Urinary bladder (tissue), 4 donors: ENCODE measurements at regions not wholly inside any gene's neighbourhood (a gene's known extent, or its start where the extent isn't known, plus 50 kb on each side); places are given as distances from the start of the nearest gene placed in this dataset. TPM values are rescaled to one million over a fixed set of nuclear protein-coding genes. Genes with fewer than 3 reads are reported as not detected.
"Not testable (repeated sequence)": the region's sequence is repeated elsewhere in the genome, so short reads cannot be mapped to it uniquely, and the experiment has no call there.

Source experiments
- DNase-seq: peaks from one replicate; pipeline ENCODE4 v3.0.0-alpha.2; 2015; ENCODE audit errors: extremely low spot score
- H3K27ac ChIP-seq: one replicate; pipeline ENCODE4 v1.5.1; 2013; ENCODE audit warnings: low read depth, mild to moderate bottlenecking, moderate library complexity
- H3K36me3 ChIP-seq: one replicate; pipeline ENCODE4 v1.6.1; 2013; ENCODE audit warnings: mild to moderate bottlenecking, moderate library complexity; ENCODE audit not compliant: insufficient read depth
- H3K4me1 ChIP-seq: one replicate; pipeline ENCODE4 v1.6.1; 2013; ENCODE audit warnings: mild to moderate bottlenecking, moderate library complexity; ENCODE audit not compliant: insufficient read depth
- H3K4me3 ChIP-seq: one replicate; pipeline ENCODE4 v1.5.1; 2013; ENCODE audit warnings: low read depth, low read length
- WGBS: extraction: QIAGEN DNeasy Blood & Tissue Kit; methylation state at CpG from one replicate; pipeline ENCODE4 v1.1.7; 2013; 5-methylcytosine and 5-hydroxymethylcytosine counted together
- small RNA-seq: library from RNA; depleted of rRNA; stranded (forward); fragments of <200 nt; gene quantifications from one replicate; pipeline ENCODE3, GENCODE V24; 2014
- donor health status: healthy with polysubstance abuse.
- donor health status: healthy.

DNA sequence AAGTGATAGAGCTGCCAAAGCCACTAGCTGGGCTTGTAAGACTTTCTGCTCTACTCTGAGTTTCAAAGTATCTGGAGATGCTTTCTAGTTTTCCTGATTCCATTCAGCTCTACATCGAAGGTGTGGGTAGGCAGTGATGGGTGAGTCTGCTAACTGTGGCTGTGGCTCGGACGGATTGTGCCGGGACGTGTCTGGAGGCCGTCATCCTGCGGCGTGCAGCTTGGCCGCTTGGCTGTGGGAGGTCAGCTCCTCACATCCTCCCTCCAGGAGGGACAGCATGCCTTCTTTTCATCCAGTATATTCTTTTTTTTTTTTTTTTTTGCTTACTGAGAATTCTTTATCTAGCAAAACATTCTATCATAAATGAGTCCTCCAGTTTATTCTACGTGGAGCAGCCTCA, 77.9 kb upstream of the AADAT start:
- H3K4me3 ChIP-seq, result no peak overlapping the region
- WGBS, result 79% methylated on average over 10 of the region's 10 CpGs
- DNase-seq, result no peak
- H3K27ac ChIP-seq, result no peak overlapping the region
- no peaks in the 10 kb centered on the region for H3K4me1 ChIP-seq
- H3K36me3 ChIP-seq, result no peaks in the 10 kb centered on the region

DNA sequence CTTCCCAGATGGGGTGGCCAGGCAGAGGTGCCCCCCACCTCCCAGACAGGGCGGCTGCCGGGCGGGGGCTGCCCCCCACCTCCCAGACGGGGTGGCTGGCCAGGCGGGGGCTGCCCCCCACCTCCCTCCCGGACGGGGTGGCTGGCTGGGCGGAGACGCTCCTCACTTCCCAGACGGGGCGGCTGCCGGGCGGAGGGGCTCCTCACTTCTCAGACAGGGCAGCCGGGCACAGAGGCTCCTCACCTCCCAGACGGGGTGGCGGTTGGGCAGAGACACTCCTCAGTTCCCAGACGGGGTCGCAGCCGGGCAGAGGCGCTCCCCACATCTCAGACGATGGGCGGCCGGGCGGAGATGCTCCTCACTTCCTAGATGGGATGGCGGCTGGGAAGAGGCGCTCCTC, 76.4 kb upstream of the AADAT start:
- H3K27ac ChIP-seq, H3K4me3 ChIP-seq, DNase-seq, H3K36me3 ChIP-seq, H3K4me1 ChIP-seq: not testable (repeated sequence)
- WGBS, result 95% methylated on average over 26 of the region's 26 CpGs

DNA sequence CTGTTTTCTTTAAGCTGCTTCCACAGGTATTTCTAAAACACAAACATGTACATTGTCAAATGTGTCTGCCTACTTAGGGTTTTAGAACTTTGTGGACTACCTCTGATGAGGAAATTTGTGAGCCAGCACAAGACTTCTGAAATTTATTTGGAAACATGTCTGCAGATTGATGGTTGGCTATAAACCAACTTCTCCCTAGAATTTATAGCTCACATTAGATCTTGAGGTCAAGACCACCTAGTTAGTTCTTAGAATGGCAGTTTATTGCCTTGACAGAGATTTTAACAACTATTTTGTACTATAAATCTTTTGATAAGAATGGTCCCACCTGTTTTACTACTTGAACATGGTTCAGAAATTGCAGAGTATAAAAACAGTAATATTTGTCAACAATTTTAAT, 72.7 kb upstream of the AADAT start:
- H3K4me1 ChIP-seq, result no peaks in the 10 kb centered on the region
- H3K36me3 ChIP-seq, result no peaks in the 10 kb centered on the region
- no peak overlapping the region for H3K27ac ChIP-seq
- DNase-seq, result no peak
- H3K4me3 ChIP-seq, result no peak overlapping the region

DNA sequence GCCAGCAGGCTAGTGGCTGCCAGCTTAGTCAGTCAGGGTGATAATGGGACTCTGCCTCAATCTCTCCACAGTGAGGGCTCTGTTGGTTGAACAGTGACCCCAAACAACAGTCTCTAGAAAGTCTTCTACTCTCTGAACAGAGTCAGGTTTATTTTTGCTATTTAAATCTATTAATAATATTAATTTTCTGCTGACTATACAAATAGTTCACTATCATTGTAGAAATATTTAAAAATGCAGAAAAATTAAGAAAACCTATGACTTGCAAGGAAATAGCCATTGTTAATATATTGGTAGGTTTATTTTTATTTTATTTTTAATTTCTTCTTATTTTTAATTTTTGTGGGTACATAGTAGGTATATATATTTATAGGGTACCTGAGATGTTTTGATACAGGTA, 67.9 kb upstream of the AADAT start:
- DNase-seq, result no peak
- H3K4me3 ChIP-seq, result no peak overlapping the region
- no peak overlapping the region for H3K27ac ChIP-seq
- no peaks in the 10 kb centered on the region for H3K36me3 ChIP-seq
- H3K4me1 ChIP-seq, result no peaks in the 10 kb centered on the region

DNA sequence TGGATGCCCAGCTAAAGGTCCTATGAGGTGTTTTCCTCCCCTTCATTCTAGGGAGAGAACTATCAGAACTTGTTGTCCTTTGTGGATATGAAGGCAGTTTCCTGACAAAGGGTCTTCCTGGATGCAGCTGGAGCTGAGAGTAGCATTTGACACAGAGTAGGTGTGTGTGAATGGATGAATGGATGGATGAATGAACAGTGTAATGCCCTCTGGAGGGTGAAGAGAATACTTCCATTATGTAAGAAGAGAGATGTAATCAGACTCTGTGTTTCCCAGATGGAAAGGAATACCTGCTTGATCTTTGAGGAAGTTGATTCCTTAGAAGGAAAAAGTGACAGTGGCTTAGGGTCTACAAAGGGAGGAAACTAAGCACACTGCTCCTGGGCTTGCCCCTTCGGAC, 55.4 kb upstream of the AADAT start:
- 82% methylated on average over 1 of the region's 1 CpG for WGBS
- no peaks in the 10 kb centered on the region for H3K36me3 ChIP-seq
- no peak for DNase-seq

DNA sequence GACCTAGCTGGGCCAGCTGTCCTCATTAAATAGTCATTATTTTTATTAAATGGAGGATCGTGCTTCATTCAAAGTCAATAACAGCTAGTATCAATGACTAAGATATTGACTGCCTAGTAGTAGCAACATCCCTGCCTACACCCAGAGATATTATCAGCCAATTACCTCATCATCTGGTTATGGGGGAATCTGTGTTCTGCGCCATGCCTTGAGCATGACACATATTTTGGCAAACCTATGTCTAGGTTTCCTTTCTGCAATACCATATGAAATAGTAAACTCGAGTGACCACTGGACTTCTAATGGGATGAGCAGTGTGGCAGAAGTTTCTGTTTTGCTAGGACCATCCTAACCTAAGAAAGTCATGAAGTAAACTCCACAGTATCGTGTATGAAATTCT, 50.0 kb upstream of the AADAT start:
- no peak for DNase-seq
- H3K4me1 ChIP-seq, result no peaks in the 10 kb centered on the region
- H3K27ac ChIP-seq, result no peak overlapping the region
- H3K36me3 ChIP-seq, result no peaks in the 10 kb centered on the region
- no peak overlapping the region for H3K4me3 ChIP-seq
- WGBS, result 85% methylated on average over 4 of the region's 4 CpGs

More for the DNA sequence above, 55.4 kb upstream of the AADAT start:
- Histone ChIP-seq H3K27ac (no peak overlapping the region), H3K4me1 (no peaks in the 10 kb centered on the region), H3K4me3 (no peak overlapping the region)

Small RNA genes lying in the stretch of these regions (small RNA-seq; reads per million reads assigned to genes)
- gene AC097486.1 (not detected), gene MIR6082 (not detected), gene RNU6ATAC13P (not detected)
